GM21528 (cell line): ENCODE measurements at regions not wholly inside any gene's neighbourhood (a gene's known extent, or its start where the extent isn't known, plus 50 kb on each side); places are given as distances from the start of the nearest gene placed in this dataset.
"Not testable (repeated sequence)": the region's sequence is repeated elsewhere in the genome, so short reads cannot be mapped to it uniquely, and the experiment has no call there.

Experiments
- ATAC-seq: cut with Tn5 transposase; IDR thresholded peaks from one replicate; pipeline ENCODE4 v1.9.1; 2021; ENCODE audit warnings: mild to moderate bottlenecking, moderate library complexity; ENCODE audit not compliant: unreplicated experiment, low FRiP score

DNA sequence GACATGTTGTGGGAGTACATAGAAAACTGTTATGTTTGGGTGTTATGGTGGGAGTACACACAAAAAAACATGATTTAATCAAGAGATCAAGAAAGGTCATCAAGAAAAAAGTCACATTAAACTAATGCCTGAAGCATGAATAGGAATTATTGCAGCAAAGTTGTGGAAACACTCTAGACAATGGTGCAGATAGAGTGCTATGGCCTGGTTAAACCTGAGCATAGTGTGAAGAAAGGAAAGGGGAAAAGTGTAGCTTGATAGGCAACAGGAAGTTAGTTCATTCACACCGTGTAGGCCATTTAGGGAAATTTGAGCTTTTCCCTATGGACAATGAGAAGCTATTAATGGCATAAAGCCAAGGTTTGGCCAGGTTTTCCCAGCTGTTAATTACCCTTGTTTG is 162.1 kb upstream of the EMCN start:
- ATAC-seq: no peak

DNA sequence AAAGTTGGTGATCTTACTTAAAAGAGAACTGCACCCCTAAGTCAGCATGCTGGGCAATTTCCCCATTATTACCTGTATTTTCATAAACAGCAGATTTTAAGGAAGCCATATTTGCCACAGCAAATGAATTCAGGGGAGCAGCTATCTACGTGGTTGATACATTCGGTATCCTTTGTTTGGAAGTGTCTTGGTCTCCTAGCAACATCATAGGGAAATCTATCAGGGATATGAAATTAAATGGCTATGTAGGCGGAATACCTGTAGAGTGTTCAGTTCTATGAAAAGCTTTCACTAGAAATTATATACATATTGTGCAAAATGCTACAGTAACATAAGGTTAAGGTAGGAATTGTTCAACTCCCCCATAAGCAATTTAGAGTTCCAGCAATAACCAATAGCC is 157.2 kb upstream of the EMCN start:
- ATAC-seq: no peak

DNA sequence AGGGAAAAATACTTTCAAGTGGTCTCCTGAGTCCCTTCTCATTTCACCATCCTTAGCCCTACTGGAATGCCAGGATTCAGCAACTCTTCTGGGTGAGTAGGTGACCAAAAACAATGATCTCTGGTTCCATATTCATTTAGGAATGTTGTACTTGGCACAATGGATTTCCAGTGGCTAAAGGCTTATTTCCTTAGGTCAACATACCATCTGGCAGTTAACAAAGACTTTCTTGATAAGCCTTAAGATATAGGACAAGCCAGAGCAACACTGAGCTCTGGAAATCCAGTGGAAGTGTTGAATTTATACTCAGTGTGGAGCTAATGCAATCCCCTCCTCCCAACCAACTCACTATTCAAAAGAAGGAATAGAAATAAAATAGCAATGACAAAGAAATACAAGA is 139.4 kb upstream of the EMCN start:
- ATAC-seq: no peak

DNA sequence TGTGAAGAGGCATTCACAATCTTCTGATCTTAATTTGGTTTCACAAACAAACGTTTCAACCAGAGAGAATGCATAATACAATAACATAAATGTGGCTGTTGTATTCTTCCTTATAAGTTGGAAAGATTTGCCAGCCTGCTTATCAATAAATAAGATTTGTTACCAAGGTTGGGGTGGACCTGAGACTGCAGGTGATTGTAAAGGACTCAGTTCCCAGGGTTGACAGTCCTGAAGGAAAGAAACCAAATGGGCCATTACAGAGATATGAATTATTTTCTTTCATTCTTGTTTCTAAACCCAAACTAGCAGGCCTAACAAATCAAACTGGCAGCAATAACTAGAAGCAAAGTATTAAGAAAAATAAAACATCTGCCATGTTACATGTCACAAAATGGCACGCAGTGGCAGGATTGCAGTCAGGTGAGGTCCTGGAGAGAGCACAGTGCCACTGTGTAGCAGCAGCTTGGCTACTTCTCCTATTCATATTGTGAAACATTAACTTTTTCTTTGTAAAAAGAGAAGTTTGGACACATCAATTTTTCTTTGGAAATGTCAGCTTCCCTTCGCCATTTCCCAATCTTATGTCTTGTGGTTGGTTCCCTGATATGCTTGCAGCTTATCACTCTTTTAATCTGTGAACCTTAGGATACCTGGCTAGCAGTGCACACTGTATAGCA is 133.8 kb upstream of the EMCN start:
- ATAC-seq: no peak

DNA sequence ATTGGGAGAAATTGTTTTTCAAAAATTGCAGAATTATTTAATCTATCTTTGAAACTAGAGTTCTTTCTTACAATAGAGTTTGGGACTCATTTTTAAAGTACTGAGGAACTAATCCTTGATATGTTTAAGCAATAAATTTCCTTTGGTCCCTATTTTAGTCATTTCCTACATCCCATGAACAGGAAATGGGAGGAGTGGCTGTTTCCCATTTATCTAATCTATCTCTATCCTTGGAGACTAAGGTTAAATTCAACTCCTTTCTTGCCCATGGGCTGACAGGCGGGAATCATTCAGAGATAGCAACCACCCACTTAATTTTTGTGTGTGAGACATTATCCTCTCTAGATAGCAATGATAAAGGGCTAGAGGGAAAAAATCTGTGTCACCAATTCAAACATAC is 131.6 kb upstream of the EMCN start:
- no peak for ATAC-seq

DNA sequence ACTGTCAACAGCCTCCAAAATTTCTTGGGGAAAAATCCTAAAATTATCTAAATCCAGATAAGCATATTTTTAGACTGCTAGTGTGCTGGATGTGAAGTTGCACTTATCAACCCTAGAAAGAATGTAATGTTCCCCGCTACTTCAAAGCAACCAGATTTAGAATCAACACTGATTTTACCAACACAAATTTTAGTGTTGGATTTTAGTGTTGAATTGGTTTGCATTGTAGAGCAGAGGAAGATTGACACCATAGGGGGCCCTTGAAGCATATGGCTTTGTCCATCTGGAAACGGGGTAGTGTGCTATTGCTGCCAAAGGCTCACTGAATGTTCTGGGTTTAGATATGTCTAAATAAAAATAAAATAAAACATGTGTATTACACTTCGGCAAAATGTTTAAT is 126.3 kb upstream of the EMCN start:
- no peak for ATAC-seq

DNA sequence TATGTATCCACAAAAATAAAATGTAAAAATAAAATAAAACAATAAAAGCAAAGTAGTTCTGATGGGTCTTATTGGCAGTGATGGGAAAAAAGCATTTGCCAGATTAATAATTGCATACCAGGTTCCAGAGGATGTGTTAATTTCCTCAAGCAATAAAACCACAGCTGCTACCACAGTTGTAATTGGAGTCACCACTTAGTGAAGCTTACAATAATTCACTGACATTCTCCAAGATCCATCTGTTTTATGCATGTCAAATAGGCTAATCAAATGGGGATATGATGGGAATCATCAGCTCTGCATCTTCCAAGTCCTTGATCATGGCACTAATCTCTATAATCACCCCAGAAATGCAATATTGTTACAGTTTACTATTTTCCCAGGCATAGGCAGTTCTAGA is 123.5 kb upstream of the EMCN start:
- no peak for ATAC-seq

DNA sequence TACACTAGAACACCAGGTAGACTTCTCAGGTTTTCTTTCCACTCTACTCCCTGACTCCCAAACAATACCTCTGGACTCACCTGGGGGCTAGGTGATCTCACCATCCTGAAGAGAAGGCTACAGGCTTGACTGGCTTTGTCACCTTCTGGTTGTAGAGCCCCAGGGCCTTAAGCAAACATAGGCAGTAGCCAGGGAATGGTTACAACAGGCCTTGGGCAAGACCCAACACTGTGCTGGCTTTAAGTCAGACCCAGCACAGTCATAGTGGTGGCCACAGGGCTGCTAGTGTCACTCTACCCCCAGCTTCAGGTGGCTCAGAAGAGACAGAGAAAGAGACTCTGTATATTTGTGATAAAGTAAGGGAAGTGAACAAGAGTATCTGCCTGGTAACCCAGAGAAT is 118.1 kb upstream of the EMCN start:
- ATAC-seq: no peak

DNA sequence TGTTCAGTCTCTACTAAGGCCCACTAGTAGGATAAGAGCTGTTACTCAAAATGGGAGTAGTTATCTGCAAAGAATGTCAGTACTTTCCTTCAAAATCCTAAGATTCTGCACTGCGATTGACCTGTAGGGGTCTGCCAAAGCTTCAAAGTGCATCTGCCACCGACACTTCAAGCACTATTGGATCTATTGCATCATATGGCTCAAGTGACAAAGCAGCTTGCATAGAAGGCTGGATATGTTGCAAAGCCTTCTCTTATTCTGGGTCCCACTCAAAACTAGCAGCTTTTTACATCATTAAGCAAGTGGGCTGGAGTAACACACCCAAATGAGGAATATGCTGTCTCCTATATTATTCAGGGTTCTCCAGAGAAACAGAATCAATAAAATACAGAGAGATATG is 115.4 kb upstream of the EMCN start:
- no peak for ATAC-seq

DNA sequence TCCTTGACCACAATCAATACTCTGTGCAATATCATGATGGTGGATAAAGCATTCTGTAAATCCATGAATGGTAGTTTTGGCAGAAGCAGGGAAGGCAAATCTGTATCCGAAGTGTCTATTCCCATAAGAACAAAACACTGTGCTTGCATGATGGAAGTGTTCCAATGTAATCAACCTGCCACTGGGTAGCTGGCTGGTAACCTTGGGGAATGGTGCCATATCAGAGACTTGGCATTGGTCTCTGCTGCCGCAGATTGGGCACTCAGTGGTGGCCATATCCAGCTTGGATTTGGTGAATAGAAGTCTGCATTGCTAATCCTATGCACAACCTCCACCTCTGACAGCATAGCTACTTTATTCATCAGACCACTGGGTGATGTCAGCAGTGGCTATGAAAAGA is 114.3 kb upstream of the EMCN start:
- no peak for ATAC-seq

DNA sequence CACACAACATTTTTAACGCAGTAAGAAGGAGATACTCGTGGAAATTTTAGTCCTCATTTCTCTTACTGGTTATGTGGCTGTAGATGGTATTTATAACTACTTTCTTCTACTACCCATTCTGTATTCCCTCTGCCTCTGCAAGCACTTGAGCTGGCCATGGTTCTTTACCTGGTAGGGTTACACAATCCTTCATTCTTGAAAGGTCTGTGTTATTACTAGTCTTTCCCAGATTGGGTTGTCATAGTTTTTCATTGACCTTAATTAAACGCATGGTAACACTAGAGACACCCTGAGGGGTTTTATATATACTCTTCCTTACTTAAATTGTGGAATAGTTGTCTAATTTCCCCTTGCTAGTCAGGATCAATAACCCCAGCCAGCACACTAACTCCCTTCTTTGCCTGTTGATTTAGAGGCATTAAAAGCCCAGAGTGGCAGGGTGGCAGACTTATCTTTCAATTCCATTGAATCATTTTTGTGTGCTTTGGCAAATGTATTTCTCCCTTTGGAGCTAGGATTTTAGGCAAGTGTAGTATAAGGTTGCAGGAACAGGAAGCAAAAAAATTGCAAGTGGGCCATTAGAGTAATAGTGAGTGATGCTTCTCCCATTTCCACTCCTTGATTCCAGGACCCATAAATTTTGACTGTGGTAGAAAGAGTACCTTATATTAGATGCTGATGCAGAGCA is 113.6 kb upstream of the EMCN start:
- ATAC-seq: no peak

DNA sequence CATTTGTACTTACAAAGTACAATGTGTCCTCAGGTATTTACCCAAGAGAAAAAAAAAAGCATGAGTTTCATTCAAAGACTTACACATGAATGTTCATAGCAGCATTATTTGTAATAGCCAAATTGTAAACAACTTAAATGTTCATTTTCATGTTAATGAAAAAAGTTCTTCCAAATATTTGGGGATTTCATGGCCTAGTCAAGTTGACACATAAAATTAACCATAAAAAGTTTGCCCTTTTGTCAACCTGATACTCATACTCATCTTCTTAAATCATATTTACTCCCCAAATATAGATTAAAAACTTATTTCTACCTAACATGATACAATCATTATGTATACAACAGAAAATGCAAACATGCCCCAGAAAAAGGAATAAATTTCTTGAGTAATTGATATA is 112.5 kb upstream of the EMCN start:
- no peak for ATAC-seq

DNA sequence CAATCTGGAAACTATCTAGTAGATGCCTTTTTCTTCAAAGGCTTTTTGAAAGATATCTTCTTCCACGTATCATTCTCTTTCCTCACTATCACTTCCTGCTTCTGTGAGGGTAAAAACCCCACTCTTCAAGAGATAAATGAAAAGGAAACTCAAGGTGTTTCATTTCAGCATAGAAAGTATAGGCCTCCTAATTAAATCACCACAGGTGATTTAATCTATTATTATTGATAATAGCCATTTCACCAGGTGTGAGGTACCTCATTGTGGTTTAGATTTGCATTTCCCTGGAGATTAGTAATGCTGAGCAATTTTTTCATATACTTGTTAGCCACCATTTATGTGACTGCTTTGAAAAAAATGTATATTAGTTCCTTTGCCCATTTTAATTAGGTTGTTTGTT is 92.0 kb upstream of the EMCN start:
- no peak for ATAC-seq

DNA sequence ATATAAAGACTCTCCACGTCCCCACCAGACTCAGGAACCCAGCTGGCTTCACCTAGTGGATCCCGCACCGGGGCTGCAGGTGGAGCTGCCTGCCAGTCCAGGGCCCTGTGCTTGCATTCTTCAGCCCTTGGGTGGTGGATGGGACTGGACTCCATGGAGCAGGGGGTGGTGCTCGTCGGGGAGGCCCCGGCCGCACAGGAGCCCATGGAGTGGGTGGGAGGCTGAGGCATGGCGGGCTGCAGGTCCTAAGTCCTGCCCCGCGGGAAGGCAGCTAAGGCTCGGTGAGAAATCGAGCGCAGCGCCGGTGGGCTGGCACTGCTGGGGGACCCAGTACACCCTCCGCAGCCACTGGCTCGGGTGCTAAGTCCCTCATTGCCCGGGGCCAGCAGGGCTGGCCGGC is 90.8 kb upstream of the EMCN start:
- not testable (repeated sequence) for ATAC-seq

DNA sequence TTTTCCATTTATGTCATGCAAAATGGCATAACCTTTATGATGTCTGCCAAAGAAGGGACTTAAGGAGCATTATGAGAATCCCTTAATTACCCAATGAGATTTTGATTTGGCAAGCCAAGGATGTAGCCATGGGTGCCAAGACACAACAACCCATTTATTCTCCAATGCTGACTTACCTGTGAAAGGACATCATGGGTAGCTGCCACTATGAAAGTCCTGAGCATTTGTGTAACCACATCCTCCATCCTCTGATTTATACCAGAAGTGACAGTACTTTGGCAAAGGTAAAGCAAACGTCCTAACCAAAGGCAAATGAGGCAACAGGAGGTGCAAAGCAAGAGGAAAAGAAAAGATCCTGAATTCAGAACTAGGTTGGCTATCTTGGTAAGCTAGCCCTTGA is 87.3 kb upstream of the EMCN start:
- no peak for ATAC-seq

DNA sequence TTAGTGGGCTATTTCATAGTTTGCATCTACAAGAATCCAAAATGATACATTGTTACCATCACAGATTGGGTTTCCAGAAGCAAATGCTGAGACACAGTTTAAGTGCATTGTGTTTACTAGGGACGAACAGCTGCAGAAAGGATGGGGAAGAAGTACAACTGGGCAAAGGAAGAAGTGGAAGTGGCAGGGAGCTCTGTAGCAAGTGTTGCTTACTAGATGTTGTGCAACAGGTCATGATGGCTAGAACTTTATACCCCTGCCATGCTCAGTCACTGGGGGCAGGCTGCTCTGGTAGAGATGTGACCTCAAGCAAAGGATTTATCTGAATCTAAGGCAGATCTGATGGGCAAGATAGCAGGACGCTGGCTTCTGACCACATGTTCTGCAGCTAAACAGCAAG is 76.1 kb upstream of the EMCN start:
- no peak for ATAC-seq

DNA sequence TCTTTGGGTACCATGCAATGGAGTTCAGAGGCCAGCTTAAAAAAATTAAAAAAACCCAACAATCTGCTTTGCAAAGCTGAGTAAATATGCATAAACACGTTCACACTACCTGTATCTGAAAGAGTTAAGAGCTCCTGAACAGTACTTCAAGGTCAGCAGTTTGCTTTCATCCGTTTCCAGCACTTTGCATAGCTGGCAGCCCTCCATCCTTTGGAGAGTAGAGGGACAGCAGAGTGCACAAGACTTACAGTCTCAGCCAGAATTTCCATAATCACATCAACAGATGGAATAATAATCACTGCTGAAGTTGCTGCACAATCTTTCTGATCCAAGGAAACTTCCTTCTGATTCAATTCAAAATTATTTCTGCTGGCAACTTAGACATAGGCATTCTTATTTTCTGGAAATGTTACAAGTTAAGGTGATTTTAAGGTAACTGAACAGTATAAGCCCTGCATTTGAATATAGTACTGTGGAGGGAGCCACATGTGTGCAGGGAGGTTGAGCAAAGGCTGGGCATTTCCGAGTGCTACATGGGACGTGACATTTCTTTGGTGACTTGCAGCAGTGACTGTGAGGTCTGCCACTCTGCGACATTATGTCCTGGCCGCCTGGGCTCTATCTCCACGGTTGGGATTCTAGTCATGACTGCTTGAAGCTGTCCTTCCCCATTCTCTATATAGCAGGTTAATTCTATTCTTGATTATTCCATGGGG is 73.5 kb upstream of the EMCN start:
- no peak for ATAC-seq

DNA sequence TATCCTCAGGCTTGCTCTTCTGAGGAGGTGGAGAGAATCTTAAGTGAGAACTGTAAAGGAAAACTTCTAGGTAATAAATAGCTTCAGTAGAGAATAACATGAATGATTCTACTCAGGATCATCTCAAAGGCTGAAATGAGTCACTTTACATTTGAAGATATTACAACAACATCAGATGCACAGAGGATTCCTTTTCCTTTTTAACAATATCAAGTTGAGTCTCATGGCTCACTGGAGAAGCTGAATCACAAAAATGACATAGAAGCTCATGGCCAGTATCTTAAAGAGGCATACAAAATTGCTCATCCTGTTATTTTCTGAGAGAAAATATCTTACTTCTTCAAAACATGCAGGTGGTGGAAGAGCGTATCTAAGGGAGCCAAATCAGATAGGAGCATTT is 72.5 kb upstream of the EMCN start:
- ATAC-seq: no peak

DNA sequence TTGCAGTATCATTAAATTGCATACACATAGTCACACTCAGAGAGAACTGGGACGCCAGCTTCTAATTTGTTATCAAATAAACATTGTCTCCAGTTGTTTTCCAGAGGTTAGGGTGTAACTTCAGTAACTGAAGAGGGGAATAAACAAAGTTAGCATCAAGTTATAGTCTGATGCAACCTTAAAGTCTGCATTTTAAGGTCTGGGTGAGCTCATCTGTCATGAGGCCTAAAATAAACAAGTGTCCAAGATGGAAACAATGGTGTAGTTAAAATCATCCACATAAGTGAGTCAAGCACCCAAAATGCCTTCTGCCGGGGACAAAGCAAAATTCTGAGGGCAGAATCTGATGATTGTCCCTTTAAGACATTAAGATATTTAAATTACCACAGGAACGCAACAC is 70.3 kb upstream of the EMCN start:
- ATAC-seq: no peak

DNA sequence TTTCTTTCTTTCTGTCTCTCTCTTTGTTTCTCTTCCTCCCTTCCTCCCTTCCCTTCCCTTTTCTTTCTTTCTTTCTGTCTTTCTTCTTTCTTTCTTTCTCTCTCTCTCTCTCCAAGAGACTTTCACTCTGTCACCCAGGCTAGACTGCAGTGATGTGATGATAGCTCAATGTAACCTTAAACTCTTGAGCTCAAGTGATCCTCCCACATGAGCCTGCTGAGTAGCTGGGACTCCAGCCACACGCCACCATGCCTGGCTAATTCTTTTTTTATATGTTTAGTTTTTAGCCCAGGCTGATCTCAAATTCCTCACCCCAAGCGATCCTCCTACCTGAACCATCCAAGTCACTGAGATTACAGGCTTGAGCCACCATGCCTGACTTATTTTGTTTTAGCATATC is 64.3 kb upstream of the EMCN start:
- ATAC-seq: no peak

DNA sequence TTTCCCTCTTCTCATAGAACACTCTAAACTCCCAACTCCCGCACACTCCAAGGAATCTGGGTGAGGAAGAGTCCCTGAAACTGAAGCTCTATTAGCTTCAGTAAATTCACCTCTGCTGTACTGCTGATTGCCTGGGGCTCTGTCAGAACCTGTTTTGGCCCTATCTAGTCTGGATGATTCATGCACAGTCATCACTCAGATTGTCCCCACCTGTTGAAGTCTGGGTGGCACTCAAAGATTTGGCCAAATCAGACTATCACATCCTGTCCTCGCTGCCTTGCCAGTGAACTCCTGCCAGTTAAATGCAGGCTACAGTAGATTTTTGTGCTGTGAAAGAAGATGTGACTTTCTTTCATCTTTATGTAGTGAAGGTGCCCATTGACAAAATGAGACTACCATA is 63.5 kb upstream of the EMCN start:
- ATAC-seq: no peak

DNA sequence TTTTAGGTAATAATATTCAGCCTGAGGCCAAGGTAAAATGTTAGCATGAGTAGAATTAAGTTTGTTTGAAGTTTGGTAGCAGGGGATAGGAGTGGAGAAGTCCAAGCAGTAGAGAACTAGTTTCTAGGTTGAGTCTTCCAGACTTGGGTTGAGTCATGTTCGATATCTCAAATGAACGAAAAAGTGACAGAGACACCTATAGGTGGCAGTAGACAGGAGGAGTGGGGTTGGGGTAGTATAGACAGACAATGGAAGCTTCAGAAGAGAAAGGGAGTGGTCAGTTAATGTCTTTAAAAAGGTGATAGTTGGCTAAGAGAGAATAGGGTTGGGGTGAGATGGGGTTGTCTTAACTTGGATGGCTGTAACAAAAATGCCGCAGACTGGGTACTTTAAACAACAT is 58.7 kb upstream of the EMCN start:
- ATAC-seq: no peak
